Activated naive CD8-positive, alpha-beta T cell treated with anti-CD3 and anti-CD28 coated beads, Interleukin-2, amount 10 ng/mL, durations not matched to agents 7 days and 5 days (primary cell): ENCODE measurements at regions not wholly inside any gene's neighbourhood (a gene's known extent, or its start where the extent isn't known, plus 50 kb on each side); places are given as distances from the start of the nearest gene placed in this dataset.
"Not testable (repeated sequence)": the region's sequence is repeated elsewhere in the genome, so short reads cannot be mapped to it uniquely, and the experiment has no call there.

ENCODE experiments used
- ATAC-seq: fragments of 150-1000 bp; cut with Tn5 transposase; one replicate; pipeline ENCODE4 v1.10.0; 2021; ENCODE audit warnings: low read depth, moderate library complexity
- POLR2A ChIA-PET: fragments of 350-600 bp; sonication (Branson Sonifier 250); formaldehyde crosslinking; loops from one replicate; lab custom pipeline; 2021; ENCODE audit warnings: antibody characterized with exemption; lab: Charles Lee
- DNase-seq: peaks from one replicate; pipeline ENCODE4 v3.0.0; 2021
- H3K27ac Mint-ChIP-seq: one replicate; pipeline ENCODE4 v1.8.0; 2022; ENCODE audit warnings: mild to moderate bottlenecking, mixed read lengths
- H3K27me3 Mint-ChIP-seq: one replicate; pipeline ENCODE4 v1.8.0; 2022; ENCODE audit warnings: mild to moderate bottlenecking, moderate library complexity, mixed read lengths
- H3K36me3 Mint-ChIP-seq: one replicate; pipeline ENCODE4 v1.8.0; 2021; ENCODE audit warnings: mild to moderate bottlenecking, mixed read lengths
- H3K4me1 Mint-ChIP-seq: one replicate; pipeline ENCODE4 v1.8.0; 2021; ENCODE audit warnings: mixed read lengths
- H3K4me3 Mint-ChIP-seq: one replicate; pipeline ENCODE4 v1.8.0; 2022; ENCODE audit warnings: mild to moderate bottlenecking, moderate library complexity, mixed read lengths
- H3K9me3 Mint-ChIP-seq: one replicate; pipeline ENCODE4 v1.8.0; 2021; ENCODE audit warnings: mixed read lengths

DNA sequence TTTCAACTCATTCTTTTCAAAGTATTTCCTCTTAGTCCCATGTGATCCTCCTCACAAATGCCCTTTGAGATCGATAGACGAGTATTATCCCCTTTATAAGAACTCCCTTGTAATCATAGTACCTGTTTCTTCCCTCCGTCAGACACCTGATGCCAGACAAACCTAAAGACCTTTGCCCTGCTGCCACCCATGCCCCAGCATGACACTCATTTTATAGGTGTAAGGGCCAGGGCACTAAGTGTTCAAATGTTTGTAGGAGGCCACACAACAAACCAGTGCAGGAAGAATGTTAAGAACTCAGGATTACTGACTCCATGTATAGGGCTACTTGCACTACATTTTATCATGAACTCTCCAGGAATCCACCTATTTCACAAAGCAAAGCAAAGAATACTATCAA lies 115.6 kb upstream of the DIAPH2 start:
- H3K4me3 Mint-ChIP-seq, result no peak overlapping the region
- H3K36me3 Mint-ChIP-seq, result no peaks in the 10 kb centered on the region
- no peak overlapping the region for H3K27ac Mint-ChIP-seq
- no peaks in the 10 kb centered on the region for H3K9me3 Mint-ChIP-seq
- POLR2A ChIA-PET, result no interaction called here
- no peaks in the 10 kb centered on the region for H3K4me1 Mint-ChIP-seq
- ATAC-seq (no peak), DNase-seq (no peak)
- no peaks in the 10 kb centered on the region for H3K27me3 Mint-ChIP-seq

DNA sequence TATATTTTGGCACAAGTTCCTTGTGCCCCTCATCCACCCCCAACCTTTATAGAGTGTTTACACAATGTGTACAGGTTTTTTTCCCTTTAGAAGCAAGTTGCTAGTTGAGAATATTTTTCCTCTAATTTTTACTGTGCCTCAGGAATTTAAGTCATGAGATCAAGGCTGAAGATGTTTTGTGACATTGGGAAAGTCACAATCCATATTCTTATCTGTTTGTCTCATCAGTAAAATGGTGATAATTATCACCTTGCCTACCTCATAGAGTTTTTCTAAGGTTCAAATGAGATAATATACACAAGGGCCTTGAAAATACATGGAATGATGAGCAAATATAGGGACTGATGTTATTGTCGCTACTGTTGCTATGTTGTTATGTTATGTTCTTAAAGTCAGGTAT lies 109.6 kb upstream of the DIAPH2 start:
- no peak overlapping the region for H3K4me3 Mint-ChIP-seq
- H3K27ac Mint-ChIP-seq, result no peak overlapping the region
- no peak for DNase-seq
- POLR2A ChIA-PET, result no interaction called here
- no peaks in the 10 kb centered on the region for H3K36me3 Mint-ChIP-seq
- H3K9me3 Mint-ChIP-seq, result no peaks in the 10 kb centered on the region
- no peaks in the 10 kb centered on the region for H3K27me3 Mint-ChIP-seq
- no peak for ATAC-seq
- no peaks in the 10 kb centered on the region for H3K4me1 Mint-ChIP-seq

GRCh38 chrX:96576368-96576767 lies 108.3 kb upstream of the DIAPH2 start:
- POLR2A ChIA-PET, result no interaction called here
- ATAC-seq, result no peak
- Mint-ChIP-seq H3K4me3 (no peak overlapping the region), H3K27me3 (no peaks in the 10 kb centered on the region), H3K9me3 (no peaks in the 10 kb centered on the region), H3K4me1 (no peaks in the 10 kb centered on the region), H3K36me3 (no peaks in the 10 kb centered on the region), H3K27ac (no peak overlapping the region)
- no peak for DNase-seq

DNA sequence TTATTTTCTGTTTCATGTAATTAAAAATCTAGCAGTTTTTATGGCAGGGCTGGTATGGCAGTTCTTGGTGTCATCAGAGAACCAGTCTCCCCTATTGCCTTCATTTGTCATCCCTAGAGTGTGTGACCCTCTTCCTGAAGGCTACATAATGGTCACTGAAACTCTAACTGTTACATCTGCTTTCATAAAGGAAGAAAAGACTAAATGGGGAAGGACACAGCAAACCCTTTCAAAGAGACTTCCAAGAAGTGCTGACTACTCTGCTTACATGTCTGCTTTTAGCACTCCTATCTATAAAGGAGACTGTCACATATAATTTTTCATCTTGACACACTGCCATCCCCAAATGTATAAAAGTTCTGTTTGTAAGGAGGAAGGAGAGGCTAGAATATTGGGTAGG lies 105.9 kb upstream of the DIAPH2 start:
- Mint-ChIP-seq H3K9me3 (no peaks in the 10 kb centered on the region), H3K4me3 (no peak overlapping the region), H3K4me1 (no peaks in the 10 kb centered on the region), H3K27me3 (no peaks in the 10 kb centered on the region), H3K27ac (no peak overlapping the region), H3K36me3 (no peaks in the 10 kb centered on the region)
- DNase-seq, result no peak
- no peak for ATAC-seq
- POLR2A ChIA-PET, result no interaction called here

DNA sequence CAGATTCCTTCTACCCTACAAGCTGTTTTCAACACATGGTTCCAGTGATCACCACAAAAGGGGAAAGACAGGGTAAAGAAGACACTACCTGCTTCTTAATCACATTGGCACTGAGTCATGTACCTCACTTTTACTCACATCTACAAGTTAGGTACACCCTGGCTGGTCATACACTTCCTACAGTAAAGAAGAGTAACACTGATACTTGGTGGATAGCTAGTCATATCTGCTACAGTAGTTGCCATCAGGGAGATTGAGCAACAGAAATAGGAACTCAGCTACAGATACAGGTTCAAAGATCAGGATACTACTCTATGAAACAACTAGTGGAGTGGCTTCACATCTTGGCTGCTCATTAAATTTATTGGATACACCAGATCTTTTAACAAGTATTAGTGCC lies 105.4 kb upstream of the DIAPH2 start:
- POLR2A ChIA-PET, result no interaction called here
- H3K36me3 Mint-ChIP-seq, result no peaks in the 10 kb centered on the region
- no peak overlapping the region for H3K27ac Mint-ChIP-seq
- H3K4me1 Mint-ChIP-seq, result no peaks in the 10 kb centered on the region
- no peak overlapping the region for H3K4me3 Mint-ChIP-seq
- H3K27me3 Mint-ChIP-seq, result no peaks in the 10 kb centered on the region
- ATAC-seq (no peak), DNase-seq (no peak)
- H3K9me3 Mint-ChIP-seq, result no peaks in the 10 kb centered on the region

DNA sequence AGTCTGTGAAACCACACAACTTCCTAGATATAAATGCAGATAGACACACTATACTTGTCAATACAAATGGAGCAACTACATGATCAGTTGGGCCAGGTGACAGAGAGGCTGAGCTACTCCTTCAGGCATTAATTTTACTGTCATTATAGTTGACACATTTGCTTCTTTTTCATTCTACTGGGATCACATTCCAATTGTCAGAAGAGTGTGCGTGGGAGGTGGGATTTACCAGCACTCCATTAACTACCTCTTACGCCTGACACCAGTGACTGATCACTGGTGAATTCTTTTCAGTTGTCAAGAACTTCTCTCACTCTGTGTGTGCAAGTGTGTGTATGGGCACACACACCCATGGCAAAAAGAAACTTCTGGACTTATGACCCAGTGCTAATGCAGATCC lies 94.2 kb upstream of the DIAPH2 start:
- Mint-ChIP-seq H3K27me3 (no peaks in the 10 kb centered on the region), H3K36me3 (no peaks in the 10 kb centered on the region), H3K27ac (no peak overlapping the region), H3K4me1 (no peaks in the 10 kb centered on the region), H3K9me3 (peaks cover 1% of the 10 kb centered on the region), H3K4me3 (no peak overlapping the region)
- ATAC-seq (no peak), DNase-seq (no peak)
- POLR2A ChIA-PET, result no interaction called here

GRCh38 chrX:96591421-96591820 lies 93.2 kb upstream of the DIAPH2 start:
- no peaks in the 10 kb centered on the region for H3K36me3 Mint-ChIP-seq
- H3K4me1 Mint-ChIP-seq, result no peaks in the 10 kb centered on the region
- peaks cover 1% of the 10 kb centered on the region for H3K9me3 Mint-ChIP-seq
- no peaks in the 10 kb centered on the region for H3K27me3 Mint-ChIP-seq
- H3K4me3 Mint-ChIP-seq, result no peak overlapping the region
- no peak overlapping the region for H3K27ac Mint-ChIP-seq
- POLR2A ChIA-PET, result no interaction called here
- no peak for DNase-seq
- no peak for ATAC-seq

DNA sequence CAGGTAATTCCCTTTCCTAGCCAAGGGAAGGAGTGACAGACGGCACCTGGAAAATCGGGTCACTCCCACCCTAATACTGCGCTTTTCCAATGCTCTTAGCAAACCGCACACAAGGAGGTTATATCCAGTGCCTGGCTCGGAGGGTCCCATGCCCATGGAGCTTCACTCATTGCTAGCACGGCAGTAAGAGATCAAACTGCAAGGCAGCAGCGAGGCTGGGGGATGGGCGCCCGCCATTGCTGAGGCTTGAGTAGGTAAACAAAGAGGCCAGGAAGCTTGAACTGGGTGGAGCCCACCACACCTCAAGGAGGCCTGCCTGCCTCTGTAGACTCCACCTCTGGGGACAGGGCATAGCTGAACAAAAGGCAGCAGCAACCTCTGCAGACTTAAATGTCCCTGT lies 86.8 kb upstream of the DIAPH2 start:
- H3K27me3 Mint-ChIP-seq, H3K27ac Mint-ChIP-seq, H3K4me3 Mint-ChIP-seq, ATAC-seq, H3K4me1 Mint-ChIP-seq, H3K9me3 Mint-ChIP-seq, POLR2A ChIA-PET, DNase-seq, H3K36me3 Mint-ChIP-seq: not testable (repeated sequence)

- Mint-ChIP-seq H3K27ac (no peak overlapping the region), H3K9me3 (no peaks in the 10 kb centered on the region), H3K4me3 (no peak overlapping the region), H3K36me3 (no peaks in the 10 kb centered on the region), H3K27me3 (no peaks in the 10 kb centered on the region), H3K4me1 (no peaks in the 10 kb centered on the region)
- no peak for DNase-seq
- POLR2A ChIA-PET, result no interaction called here
- no peak for ATAC-seq
Measured at GRCh38 chrX:96611619-96612362, 72.9 kb upstream of the DIAPH2 start.

GRCh38 chrX:96615448-96615847 lies 69.2 kb upstream of the DIAPH2 start:
- Mint-ChIP-seq H3K4me1 (no peaks in the 10 kb centered on the region), H3K27me3 (no peaks in the 10 kb centered on the region)
- POLR2A ChIA-PET, result no interaction called here

GRCh38 chrX:96619588-96619987 lies 65.1 kb upstream of the DIAPH2 start:
- no peaks in the 10 kb centered on the region for H3K36me3 Mint-ChIP-seq
- DNase-seq, result no peak
- H3K27ac Mint-ChIP-seq, result no peak overlapping the region
- H3K9me3 Mint-ChIP-seq, result peaks cover 3% of the 10 kb centered on the region
- ATAC-seq, result no peak
- H3K27me3 Mint-ChIP-seq, result no peaks in the 10 kb centered on the region
- POLR2A ChIA-PET, result no interaction called here
- no peaks in the 10 kb centered on the region for H3K4me1 Mint-ChIP-seq
- no peak overlapping the region for H3K4me3 Mint-ChIP-seq

More at GRCh38 chrX:96615448-96615847, 69.2 kb upstream of the DIAPH2 start:
- no peak for DNase-seq
- H3K4me3 Mint-ChIP-seq, result no peak overlapping the region
- peaks cover 3% of the 10 kb centered on the region for H3K9me3 Mint-ChIP-seq
- no peak for ATAC-seq
- H3K36me3 Mint-ChIP-seq, result no peaks in the 10 kb centered on the region
- no peak overlapping the region for H3K27ac Mint-ChIP-seq

DNA sequence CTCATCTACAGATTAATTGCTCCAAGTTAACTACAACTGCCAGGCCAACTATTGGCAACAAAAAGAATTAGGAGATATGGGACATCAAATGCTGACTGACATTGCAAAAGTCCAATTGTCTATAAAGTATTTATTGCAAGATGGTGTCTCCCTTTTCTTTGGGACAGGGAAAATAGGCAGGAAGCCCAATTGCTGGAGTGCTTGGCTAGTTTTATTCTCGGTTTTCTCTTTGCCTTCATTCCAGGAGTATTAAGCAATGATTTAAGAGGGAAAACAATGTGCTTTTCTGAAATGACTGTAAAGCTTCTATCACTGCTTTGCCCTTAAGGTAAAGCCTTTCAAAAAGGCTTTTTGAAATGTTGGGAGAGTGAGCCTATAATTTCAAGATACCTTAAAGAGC lies 62.8 kb upstream of the DIAPH2 start:
- Mint-ChIP-seq H3K27ac (no peak overlapping the region), H3K4me1 (no peaks in the 10 kb centered on the region), H3K4me3 (no peak overlapping the region), H3K27me3 (no peaks in the 10 kb centered on the region), H3K9me3 (peaks cover 3% of the 10 kb centered on the region), H3K36me3 (no peaks in the 10 kb centered on the region)
- POLR2A ChIA-PET, result no interaction called here
- DNase-seq (no peak), ATAC-seq (no peak)
